ENCODE measurements at regions not wholly inside any gene's neighbourhood (a gene's known extent, or its start where the extent isn't known, plus 50 kb on each side); places are given as distances from the start of the nearest gene placed in this dataset.

DNA sequence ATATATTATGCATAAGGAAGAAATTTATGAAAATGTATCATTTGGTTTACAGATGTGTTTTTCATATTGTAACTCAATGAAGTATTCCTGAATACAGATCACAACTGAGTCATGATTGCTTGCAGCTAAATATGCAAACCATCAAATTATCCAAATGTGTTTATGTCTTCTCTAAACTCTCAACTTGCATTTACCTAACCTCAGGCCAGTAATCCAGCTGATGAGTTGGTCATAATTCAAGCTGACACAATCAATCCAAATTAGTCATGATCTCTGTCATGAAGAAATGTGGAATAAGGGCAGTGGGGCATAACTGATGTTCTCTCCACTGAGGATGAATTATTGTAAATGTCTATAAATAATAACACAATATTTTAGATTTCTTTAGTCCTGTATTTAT is 104.8 kb upstream of the CNTN1 start:
- TF ChIP-seq, protein P1, sequence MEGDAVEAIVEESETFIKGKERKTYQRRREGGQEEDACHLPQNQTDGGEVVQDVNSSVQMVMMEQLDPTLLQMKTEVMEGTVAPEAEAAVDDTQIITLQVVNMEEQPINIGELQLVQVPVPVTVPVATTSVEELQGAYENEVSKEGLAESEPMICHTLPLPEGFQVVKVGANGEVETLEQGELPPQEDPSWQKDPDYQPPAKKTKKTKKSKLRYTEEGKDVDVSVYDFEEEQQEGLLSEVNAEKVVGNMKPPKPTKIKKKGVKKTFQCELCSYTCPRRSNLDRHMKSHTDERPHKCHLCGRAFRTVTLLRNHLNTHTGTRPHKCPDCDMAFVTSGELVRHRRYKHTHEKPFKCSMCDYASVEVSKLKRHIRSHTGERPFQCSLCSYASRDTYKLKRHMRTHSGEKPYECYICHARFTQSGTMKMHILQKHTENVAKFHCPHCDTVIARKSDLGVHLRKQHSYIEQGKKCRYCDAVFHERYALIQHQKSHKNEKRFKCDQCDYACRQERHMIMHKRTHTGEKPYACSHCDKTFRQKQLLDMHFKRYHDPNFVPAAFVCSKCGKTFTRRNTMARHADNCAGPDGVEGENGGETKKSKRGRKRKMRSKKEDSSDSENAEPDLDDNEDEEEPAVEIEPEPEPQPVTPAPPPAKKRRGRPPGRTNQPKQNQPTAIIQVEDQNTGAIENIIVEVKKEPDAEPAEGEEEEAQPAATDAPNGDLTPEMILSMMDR (IDR thresholded peaks at IDR 0.05) = no peak
- Mint-ChIP-seq H3K9me3 (peaks cover 10% of the 10 kb centered on the region), H3K4me1 (ENCODE audit: low read depth) (no peaks in the 10 kb centered on the region), H3K27me3 (no peaks in the 10 kb centered on the region), H3K27ac (no peak overlapping the region), H3K36me3 (ENCODE audit: low read depth) (no peaks in the 10 kb centered on the region), H3K4me3 (no peak overlapping the region)
- intact Hi-C loops (cut with DNase I, micrococcal nuclease) = no loop called here
- DNase-seq (no peak), ATAC-seq (ENCODE audit: poor library complexity) (no peak)
- no peaks in the 10 kb centered on the region for H3K36me3 ChIP-seq (ENCODE audit: insufficient read depth, low read length)
- POLR2A ChIA-PET = no interaction called here
- no peak overlapping the region for H3K27ac ChIP-seq (ENCODE audit: low read depth in 1 of 2, low read length in 2 of 2)
- no peaks in the 10 kb centered on the region for H3K4me1 ChIP-seq (ENCODE audit: insufficient read depth, low read length)
- H3K27me3 ChIP-seq (ENCODE audit: control insufficient read depth in 1 of 2, insufficient read depth in 2 of 2, low read length in 2 of 2) = no peaks in the 10 kb centered on the region
- CTCF ChIA-PET = no interaction called here
- peaks cover 0 to 4% of the 10 kb centered on the region in 2 experiments for H3K9me3 ChIP-seq (ENCODE audit: control insufficient read depth in 1 of 2, insufficient read depth in 1 of 2, low read length in 2 of 2)
- H3K4me3 ChIP-seq (ENCODE audit: low read length) = no peak overlapping the region

- no peaks in the 10 kb centered on the region for H3K36me3 ChIP-seq (ENCODE audit: insufficient read depth, low read length)
- Mint-ChIP-seq H3K4me1 (ENCODE audit: low read depth) (no peaks in the 10 kb centered on the region), H3K36me3 (ENCODE audit: low read depth) (no peaks in the 10 kb centered on the region), H3K27ac (no peak overlapping the region), H3K27me3 (no peaks in the 10 kb centered on the region), H3K4me3 (no peak overlapping the region), H3K9me3 (peaks cover 9% of the 10 kb centered on the region)
- H3K27me3 ChIP-seq (ENCODE audit: control insufficient read depth in 1 of 2, insufficient read depth in 2 of 2, low read length in 2 of 2) = no peaks in the 10 kb centered on the region
- H3K4me1 ChIP-seq (ENCODE audit: insufficient read depth, low read length) = no peaks in the 10 kb centered on the region
- no peak overlapping the region for H3K27ac ChIP-seq (ENCODE audit: low read depth in 1 of 2, low read length in 2 of 2)
- CTCF ChIA-PET = no interaction called here
- POLR2A ChIA-PET = no interaction called here
- no peak overlapping the region for H3K4me3 ChIP-seq (ENCODE audit: low read length)
- DNase-seq (no peak), ATAC-seq (ENCODE audit: poor library complexity) (no peak)
- intact Hi-C loops (cut with DNase I, micrococcal nuclease) = no loop called here
- TF ChIP-seq, protein P1 (IDR thresholded peaks at IDR 0.05) = no peak
- H3K9me3 ChIP-seq (ENCODE audit: control insufficient read depth in 1 of 2, insufficient read depth in 1 of 2, low read length in 2 of 2) = peaks cover 0 to 4% of the 10 kb centered on the region in 2 experiments
These were observed 104.3 kb upstream of the CNTN1 start for GRCh38 chr12:40587970-40588369.

- ATAC-seq (ENCODE audit: poor library complexity) = no peak
- Histone ChIP-seq H3K27ac (ENCODE audit: low read depth in 1 of 2, low read length in 2 of 2) (no peak overlapping the region), H3K36me3 (ENCODE audit: insufficient read depth, low read length) (no peaks in the 10 kb centered on the region), H3K9me3 (ENCODE audit: control insufficient read depth in 1 of 2, insufficient read depth in 1 of 2, low read length in 2 of 2) (peaks cover 0 to 5% of the 10 kb centered on the region in 2 experiments), H3K4me3 (ENCODE audit: low read length) (no peak overlapping the region), H3K27me3 (ENCODE audit: control insufficient read depth in 1 of 2, insufficient read depth in 2 of 2, low read length in 2 of 2) (no peaks in the 10 kb centered on the region), H3K4me1 (ENCODE audit: insufficient read depth, low read length) (no peaks in the 10 kb centered on the region)
- intact Hi-C loops (cut with DNase I, micrococcal nuclease) = no loop called here
- ChIA-PET CTCF (no interaction called here), POLR2A (no interaction called here)
- no peak overlapping the region for H3K27ac Mint-ChIP-seq
- no peak for DNase-seq
- peaks cover 8% of the 10 kb centered on the region for H3K9me3 Mint-ChIP-seq
- no peaks in the 10 kb centered on the region for H3K4me1 Mint-ChIP-seq (ENCODE audit: low read depth)
- no peak overlapping the region for H3K4me3 Mint-ChIP-seq
- H3K36me3 Mint-ChIP-seq (ENCODE audit: low read depth) = no peaks in the 10 kb centered on the region
- TF ChIP-seq, protein P1 (IDR thresholded peaks at IDR 0.05) = no peak
- H3K27me3 Mint-ChIP-seq = no peaks in the 10 kb centered on the region
These were observed 95.1 kb upstream of the CNTN1 start for GRCh38 chr12:40597133-40597532.
